Fibroblast of gingiva (primary cell): ENCODE measurements at regions not wholly inside any gene's neighbourhood (a gene's known extent, or its start where the extent isn't known, plus 50 kb on each side); places are given as distances from the start of the nearest gene placed in this dataset.
A peak's percentile ranks its signal among the peaks of the same experiment; 100 is the strongest.

ENCODE experiments used
- DNase-seq: peaks from one replicate; pipeline ENCODE4 v3.0.0-alpha.2; 2011; ENCODE audit warnings: low read depth

DNA sequence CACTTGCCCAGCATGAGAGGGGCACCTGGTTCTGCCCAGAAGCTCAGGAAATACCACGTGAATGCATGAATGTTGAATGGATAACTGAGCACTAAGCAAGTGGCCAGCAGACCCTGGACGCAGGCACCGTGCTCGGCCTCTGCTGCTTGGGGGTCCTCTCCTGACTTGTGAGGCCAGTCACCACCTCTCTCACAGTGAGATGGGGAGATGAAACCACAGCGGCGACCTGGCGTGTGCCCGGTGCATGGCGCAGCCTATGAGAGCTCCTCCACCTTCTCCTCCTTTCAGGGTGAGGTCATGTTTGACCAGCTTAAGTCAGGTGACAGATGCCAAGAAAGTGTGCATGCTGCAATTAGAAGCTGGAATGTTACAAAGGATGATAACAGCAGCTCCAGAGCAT lies 75.5 kb downstream of the HMX1 start:
- DNase-seq = no peak

DNA sequence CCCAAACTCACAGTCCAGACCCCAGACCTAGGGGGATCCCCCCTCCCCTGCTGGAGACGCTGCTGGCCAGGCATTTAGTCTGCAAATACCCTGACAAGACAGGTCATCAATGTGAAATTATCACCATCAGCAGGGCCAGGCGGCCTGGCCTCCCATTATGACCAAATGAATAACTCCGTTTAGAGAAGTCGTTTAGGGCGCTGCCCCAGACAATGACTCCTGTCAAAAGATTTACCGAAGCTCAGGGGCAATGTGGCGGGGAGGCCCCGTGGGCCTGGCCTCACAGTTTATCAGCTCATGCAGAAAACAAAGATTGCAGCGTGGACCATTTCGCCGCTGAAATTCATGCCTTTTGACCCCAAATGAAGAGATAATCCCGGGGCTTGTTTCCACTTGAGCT lies 76.5 kb downstream of the HMX1 start:
- no peak for DNase-seq

DNA sequence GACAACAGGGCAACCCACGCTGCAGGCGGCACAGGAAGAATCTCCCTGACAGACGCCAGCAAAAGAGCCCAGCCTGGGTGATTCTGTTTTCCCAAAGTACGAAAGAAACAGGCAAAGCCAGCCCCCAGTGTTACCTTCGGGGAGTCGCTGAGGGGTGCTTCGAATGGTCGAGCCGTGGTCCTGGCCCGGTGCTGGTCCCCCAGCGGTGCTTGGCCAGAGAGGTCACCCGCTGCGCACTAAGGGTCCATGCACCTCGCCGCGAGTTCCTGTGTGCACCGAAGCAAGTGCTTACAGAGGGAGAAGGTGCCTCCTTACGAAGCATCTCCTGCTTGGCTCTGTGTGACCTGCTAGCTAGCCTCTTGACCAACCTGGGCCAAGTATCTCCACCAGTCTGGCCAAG lies 77.1 kb downstream of the HMX1 start:
- DNase-seq = no peak

DNA sequence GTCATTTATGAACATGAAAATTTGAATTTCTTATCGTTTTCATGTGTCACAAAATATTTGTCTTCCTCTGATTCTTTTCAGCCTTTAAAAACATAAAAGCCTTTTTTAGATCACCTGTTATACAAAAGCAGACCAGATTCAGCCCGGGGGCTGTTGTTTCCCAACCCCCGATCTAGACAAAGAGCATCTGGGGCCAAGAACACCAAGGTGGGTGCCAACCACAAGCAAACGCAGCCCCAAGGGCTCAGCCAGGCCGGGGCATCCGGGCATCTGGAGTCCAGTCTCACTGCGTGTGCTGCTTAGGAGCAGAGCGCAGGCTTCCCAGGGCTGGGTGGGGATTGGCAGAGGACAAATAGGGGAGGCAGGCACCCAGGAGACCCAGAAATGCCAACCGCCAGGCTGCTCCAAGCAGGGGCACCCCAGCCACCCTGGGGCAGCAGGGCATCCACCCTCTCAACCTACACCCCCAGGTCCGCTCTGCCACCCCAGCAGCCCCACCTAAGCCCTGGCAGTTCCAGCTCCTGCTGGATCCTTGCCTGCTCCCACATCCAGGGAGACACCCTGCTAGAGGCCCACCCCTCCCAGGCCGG lies 78.0 kb downstream of the HMX1 start:
- DNase-seq = no peak

DNA sequence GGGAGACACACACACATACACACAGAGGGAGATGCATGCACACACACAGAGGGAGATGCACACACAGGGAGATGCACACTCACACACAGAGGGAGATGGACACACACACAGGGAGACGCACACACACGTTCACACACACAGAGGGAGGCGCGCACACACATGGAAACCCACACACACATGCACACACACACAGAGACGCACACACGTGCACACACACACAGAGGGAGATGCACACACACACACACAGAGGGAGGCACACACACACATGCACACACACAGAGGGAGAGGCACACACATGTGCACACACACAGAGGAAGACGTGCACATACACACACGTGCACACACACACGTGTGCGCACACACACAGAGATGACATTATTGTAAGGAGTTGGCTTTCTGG lies 79.1 kb downstream of the HMX1 start:
- no peak for DNase-seq

DNA sequence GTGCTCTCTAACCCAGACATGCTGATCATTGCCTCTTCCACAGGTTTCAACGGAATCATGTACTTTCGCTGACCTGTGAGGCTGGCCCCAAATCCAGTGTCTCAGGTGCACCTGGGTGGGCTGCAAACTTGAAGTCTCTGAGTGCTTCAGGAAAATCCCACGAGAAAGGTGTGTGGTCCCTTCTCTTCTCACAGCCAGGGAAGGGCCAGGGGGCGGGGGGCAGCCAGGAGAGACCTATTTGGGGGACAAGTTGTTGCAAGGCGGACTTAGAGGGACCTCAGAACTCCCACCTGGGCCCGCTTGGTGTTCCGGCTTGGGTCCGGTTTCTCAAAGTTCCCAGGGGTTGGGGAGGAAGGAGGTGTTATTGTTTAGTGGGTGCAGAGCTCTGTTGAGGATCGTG lies 80.0 kb downstream of the HMX1 start:
- DNase-seq = no peak

DNA sequence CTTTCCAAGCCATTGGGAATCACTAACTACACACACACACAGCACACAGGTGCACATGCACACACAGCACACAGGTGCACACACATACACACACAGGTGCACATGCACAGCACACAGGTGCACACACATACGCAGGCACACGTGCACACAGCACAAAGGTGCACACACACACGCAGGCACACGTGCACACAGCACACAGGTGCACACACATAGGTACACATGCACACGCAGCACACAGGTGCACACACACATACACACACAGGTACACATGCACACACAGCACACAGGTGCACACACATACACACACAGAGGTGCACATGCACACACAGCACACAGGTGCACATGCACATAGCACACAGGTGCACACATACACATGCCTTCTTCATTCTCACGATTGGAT lies 80.9 kb downstream of the HMX1 start:
- peak; percentile 1 for DNase-seq

DNA sequence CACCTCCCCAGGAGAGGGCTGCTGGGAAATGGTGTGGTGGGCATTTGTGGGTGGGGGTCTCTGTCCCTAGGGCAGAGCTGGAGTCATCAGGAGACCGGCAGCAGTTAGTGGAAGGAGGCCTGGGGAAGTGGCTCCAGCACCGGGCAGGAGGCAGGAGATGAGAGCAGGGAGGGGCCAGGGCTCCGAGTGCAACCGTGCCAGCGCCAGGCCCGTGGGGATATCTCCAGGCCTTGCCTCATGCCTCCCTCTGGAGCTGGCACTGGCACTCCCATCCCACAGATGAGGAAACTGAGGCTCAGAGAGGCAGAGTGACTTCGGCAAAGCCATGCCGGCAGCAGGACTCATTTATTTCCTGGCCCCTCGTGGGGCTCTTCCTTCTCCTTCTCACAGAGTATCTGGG lies 83.5 kb downstream of the HMX1 start:
- no peak for DNase-seq

DNA sequence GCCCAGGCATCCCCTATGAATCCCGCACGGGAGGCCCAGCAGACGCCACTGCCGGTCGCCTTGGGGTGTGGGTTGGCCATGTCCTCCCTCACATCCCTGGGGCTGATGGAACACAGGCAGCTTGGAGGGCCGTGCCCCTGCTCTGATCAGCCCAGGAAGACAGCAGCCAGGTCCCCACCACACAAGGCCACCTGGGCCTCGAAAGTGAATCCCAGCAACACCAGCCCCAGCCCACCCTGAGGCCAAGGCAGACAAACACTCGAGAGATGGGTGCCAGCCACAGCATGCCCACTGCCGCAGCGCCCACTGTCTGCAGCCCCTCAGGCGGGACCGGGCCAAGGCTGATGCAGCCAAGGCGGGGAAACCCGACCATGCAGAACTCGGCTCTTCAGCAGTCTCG lies 85.5 kb downstream of the HMX1 start:
- no peak for DNase-seq

DNA sequence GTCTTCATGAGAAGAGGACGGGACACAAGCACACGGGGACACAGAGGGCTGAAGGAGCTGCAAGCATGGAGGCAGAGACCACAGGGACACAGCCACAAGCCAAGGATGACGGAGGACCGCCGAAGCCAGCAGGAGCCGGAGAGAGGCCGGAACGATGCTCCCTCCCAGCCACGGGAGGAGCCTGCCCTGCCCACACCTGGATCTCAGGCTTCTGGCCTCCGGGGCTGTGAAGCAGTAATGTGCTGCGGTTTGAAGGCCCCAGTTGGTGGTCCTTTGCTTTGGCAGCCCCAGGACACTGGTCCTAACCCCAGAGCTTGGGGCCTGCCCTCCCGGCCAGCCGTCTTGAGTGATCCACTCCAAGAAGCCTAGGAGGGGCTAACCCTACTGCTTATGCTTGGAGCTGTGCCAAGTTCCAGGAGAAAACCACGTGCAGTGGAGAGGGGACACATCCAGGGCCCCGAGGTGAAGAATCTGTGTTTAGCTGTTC lies 85.9 kb downstream of the HMX1 start:
- DNase-seq = no peak

DNA sequence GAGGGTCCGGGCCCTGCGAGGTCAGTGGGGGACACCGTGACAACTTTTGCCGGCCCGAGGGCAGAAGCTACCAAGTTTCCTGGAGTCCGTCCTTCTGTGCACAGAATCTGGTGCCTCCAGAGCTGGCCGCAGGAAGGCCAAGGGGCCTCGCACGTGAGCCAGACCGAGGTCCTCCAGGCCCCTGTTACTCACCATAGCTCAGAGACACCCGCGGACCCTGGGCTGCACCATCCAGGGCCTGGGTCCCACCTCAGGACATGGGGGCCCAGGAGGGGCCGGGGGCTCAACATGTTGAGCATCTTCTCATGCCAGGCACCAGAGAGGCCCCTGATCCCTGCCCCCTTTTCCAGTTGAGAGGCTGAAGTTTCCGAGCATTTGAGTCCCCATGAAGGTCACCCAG lies 87.9 kb downstream of the HMX1 start:
- no peak for DNase-seq

DNA sequence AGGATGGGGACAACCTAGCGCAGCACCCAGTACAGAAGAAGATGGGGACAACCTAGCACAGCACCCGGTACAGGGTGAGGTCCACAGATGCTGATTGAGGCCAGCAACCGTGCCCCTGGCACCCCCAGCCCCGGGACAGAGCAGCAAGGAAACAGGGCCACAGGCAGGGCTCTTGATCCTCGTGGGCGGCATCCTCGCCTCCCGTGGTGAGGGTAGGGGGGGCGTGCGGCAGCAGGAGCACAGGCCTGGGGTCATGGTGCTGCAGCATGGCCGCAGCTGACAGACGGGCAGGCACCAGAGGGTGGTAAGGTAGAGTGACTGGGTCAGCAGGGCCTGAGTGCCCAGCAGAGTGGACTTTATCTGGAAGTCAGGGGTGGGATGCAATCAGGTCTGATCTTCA lies 89.5 kb downstream of the HMX1 start:
- no peak for DNase-seq

DNA sequence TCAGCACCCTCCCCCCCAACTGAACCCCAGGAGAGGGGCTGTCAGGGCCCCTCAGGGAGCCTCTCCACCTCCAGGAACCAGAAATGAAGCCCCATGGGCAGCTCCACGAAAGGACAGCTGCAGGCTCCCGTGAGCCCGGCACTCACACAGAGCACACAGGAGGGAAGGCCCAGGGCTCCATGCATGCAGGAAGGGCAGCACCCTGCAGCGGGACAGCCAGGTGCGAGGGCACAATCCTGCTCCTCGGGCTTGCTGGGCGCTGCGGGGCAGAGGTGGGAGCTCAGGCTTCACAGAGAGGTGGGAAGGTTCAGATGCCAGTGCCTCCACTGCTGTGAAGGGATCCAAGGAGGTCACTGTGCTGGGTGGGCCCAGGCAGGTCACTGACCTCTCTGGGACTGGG lies 90.0 kb downstream of the HMX1 start:
- no peak for DNase-seq

DNA sequence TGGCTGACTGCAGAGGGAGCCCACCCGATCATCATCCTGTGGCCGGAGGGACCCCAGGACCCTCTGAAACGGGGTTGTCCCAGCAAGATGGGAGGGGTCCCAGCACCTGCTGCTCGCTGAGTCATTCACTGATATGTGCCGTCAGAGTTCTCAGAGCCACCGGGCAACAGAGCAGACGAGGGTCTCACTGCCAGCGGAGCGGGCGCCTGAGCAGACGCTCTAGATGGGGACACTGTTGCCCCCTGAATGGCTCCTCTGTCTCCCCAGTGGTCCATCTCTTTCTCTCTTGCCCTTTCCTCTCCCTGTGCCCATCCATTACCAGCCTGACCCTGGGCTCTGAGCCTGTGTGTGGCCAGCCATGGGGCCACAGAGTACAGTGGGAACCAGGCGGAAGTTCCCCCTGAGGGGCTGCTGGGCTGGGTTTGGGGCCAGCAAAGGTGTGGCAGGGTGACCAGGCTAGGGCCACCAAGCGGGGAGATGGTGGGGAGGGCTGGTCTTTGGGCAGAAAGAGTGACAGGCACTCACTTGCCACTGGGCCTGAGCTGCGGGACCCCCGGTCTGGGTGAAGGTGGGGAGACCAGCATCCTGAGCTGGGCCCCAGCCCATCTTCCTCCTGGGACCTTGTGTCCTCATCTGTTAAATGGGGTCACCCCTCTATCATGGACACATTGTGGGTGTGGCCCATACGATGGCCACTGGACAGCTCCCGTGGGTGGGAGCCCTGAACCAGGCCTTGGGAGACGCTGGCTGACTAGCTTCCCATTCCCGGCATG lies 90.9 kb downstream of the HMX1 start:
- DNase-seq = no peak

DNA sequence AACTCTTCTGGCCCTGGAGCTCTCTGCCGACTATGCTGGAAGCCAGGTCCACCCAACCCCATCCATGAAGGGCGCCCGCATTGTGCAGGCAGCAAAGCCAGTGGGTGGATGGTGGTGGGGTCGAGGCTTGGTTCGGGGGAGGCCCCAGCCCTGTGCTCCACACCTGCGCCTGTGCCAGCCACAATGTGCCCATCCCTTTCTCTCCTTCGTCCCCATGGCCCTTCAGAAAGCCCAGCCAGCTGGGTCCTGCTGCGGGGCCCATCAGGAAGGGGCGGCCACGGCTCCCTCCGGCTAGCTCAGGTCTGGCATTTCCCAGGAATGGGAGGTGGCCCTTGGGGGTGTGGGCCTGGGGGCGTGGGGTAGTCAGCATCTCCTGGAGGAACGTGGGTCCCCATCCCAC lies 91.6 kb downstream of the HMX1 start:
- DNase-seq = no peak

DNA sequence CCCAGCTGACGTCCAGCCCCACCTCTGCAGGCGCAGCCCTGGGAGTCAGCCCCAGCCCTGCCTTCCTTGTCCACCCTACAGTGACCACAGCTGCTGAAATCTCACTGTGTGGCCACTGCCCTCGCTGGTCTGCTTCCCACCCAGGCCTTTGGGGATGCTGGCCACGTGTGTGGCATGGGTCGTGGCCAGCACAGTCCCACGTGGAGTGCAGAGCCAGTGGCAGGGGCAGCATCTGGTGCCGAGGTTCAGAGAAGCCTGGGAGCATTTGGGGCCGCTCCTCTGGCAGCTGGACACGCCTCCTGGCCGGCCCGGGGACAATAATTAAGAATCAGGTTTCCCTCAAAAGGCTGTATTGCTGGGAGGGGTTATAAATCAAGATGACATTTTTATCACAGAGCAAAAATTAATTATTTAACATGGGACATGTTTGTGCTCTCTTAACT lies 92.1 kb downstream of the HMX1 start:
- no peak for DNase-seq

DNA sequence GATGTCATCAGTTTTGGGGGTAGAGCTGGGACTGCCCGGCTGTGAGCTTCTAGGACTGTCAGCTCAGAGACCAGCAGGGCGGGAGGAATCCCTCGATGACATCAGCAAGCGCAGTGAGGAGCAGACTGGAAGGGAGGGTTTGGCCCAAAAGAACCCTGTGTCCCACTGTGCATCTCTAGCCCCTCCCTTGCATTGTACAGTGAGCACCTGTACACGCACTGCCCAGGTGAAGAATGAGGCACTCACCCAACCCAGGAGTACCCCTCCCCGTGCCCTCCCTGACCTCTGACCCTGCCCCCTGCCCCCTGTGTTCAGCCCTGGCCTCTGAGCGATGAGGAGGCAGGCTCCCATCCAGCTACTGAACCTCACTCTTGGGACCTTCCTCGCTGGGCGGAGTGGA lies 92.9 kb downstream of the HMX1 start:
- DNase-seq = no peak

DNA sequence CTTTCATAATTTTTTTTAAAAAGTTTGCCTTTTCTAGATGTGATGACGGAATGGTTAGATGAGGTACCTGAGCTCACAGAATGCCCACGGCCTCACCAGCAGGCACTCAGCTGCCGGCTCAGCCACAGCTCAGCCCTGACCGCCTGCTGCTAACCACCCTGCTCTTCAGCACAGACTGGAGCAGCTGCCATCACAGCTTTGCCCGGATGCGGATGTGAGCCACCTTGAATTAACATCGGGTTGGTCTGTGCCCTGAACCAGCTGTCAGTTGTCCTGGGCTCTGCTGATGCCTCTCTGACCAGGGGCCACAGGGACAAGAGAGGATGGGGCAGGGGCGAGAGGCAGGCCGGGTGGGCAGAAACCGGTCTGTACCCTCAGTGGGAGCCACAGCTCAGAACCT lies 93.3 kb downstream of the HMX1 start:
- DNase-seq = no peak

DNA sequence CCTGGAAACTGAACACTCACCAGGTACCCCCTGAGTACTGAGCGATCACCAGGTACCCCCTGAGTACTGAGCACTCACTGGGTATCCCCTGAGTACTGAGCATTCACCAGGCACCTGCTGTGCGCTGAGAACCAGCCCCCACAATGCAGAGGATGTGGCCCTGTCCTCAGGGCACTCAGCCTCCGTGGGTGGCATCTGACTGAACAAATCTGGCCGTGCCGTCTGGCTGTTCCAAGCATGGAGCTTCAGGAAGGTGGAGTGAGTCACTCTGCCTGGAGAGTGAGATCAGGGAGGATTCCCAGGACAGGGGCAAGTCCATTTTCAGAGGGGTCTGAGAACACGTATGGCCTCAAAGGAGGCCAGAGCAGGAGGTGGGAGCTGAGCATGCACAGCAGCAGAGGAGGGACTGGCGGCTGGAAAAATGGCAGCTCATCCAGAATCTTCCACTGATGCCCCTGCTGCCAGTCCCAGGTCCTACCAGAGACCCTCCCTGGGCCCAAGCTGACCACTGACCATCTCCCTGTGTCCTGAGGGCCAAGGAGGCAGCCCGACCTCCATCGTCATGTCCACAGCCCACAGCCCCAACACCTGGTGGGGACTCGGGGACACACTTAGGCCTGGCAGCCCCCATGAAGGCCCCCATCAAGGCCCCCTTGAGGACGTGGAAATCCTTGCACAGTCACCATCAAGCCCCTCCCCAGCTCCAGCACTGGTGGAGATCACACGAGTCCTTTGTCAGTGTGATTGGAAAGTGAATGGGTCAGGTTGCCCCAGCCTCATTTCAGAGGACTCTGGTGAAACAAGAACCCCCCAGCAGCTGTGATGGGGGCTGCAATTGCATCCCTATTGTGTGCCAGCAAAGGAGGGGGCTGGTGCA lies 94.1 kb downstream of the HMX1 start:
- no peak for DNase-seq

DNA sequence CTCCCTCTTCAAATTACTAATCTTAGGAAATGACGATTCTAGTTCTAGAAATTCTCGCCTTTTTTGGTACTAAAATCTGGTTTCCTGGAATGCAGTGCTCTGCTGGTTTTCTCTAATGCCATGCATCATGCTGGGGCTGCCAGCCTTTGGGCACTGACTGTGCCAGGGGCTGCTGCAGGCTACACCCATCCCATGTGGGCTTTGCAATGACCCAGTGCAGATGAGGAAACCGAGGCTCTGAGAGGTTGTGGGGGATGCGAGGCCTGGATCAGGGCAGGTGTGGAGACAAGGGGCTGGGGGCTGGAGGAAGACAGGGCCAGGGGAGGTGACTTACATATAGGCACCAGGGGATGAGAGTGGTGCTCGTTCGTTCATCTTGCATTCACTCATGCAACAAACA lies 95.3 kb downstream of the HMX1 start:
- DNase-seq = no peak

DNA sequence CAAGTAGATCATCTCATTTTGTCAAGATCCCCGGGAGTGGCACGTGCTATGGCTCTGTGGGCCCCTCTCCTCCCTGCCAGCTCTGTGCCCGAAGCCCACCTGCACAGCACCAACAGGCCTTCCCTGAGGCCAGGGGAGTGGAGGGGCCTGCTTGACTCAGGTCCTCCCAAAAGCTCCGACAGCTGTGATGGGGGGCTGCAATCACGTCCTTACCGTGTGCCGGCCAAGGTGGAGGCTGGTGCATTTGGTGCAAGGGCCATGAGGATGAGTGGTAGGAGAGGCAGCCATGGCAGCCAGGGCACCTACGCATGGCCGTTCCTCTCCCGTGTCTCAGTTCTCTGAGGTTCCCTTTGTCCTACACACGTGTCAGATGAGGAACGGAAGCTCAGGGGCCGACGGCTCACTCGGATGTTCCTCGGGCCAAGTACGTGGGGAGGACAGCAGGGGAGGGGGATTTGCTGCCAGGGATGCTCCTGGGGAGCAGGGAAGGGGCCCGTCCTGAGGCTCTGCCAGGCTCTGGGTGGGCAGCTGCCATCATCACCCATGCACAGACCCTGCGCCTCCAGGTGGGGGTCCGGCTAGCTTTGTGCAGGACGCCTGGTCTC lies 95.8 kb downstream of the HMX1 start:
- no peak for DNase-seq

DNA sequence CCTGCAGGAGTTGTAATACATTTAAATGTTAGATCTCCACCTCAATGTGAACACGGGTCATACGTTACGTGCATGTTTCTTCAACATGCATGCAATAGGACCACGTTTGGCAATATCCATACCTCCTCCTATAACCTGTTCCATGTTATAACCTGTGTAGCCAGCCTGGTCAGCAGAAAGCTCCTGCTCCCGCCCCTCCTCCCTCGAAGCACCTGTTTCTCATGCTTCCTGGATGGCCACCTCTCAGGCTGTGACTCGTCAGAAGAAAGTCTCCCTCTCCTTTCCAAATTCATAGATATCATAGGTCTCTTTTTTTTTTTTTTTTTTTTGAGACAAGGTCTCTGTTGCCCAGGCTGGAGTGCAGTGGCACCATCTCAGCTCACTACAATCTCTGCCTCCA lies 96.5 kb downstream of the HMX1 start:
- DNase-seq = no peak

DNA sequence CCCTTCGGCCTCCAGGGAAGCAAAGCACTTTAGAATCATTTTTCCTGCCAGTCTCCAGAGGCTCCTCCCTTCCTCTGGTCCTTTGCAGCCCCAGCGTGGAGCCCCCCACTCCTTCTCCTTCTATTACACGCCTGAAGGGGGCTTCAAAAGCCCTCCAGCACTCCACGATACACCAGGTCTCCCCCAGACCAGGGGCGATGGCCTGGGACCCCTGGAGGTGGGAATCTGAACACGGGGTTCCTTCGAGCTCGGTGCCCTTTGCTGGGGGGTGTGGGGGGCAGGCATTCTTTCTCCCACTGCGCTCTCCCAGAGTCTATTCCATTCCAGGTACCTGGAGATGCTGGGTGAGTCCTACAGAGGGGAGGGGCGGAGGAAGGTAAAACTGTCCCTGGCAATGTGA lies 97.6 kb downstream of the HMX1 start:
- DNase-seq = no peak
